ENCODE measurements at regions not wholly inside any gene's neighbourhood (a gene's known extent, or its start where the extent isn't known, plus 50 kb on each side); places are given as distances from the start of the nearest gene placed in this dataset.

- Histone ChIP-seq H4K20me1 (ENCODE audit: insufficient read depth) (no peaks in the 10 kb centered on the region), H2AFZ (ENCODE audit: low read depth, low read length) (no peak overlapping the region), H3K9me3 (ENCODE audit: low read length) (peaks cover 3% of the 10 kb centered on the region), H3K9ac (ENCODE audit: low read length) (no peak overlapping the region), H3F3A (ENCODE audit: insufficient read depth, low read length, poor library complexity, severe bottlenecking) (no peaks in the 10 kb centered on the region), H3K9me2 (ENCODE audit: insufficient read depth, low read length) (no peaks in the 10 kb centered on the region), H3K4me2 (ENCODE audit: low read length) (no peak overlapping the region), H3K27me3 (ENCODE audit: insufficient read depth, low read depth, low read length) (no peaks in the 10 kb centered on the region), H3K4me3 (ENCODE audit: low read length) (no peak overlapping the region), H3K27ac (ENCODE audit: low read length) (no peak overlapping the region), H3K36me3 (ENCODE audit: insufficient read depth, low read length) (no peaks in the 10 kb centered on the region), H3K79me2 (replicated peaks; ENCODE audit: insufficient read depth, low read length) (no peaks in the 10 kb centered on the region)
- TF ChIP-seq MXI1 (conservative IDR thresholded peaks at IDR 0.05; ENCODE audit: poor library complexity, severe bottlenecking) (no peak), EZH2 (IDR thresholded peaks at IDR 0.05; ENCODE audit: borderline replicate concordance, insufficient read depth, low read length, poor library complexity, severe bottlenecking) (no peak), EP300 (conservative IDR thresholded peaks at IDR 0.05; ENCODE audit: poor library complexity, severe bottlenecking) (no peak), SMC3 (conservative IDR thresholded peaks at IDR 0.05; ENCODE audit: poor library complexity) (no peak), TAF1 (IDR thresholded peaks at IDR 0.05; ENCODE audit: low read depth) (no peak), RAD21 (conservative IDR thresholded peaks at IDR 0.05) (no peak), POLR2AphosphoS5 (IDR thresholded peaks at IDR 0.05) (no peak)
- TF ChIP-seq, protein P1, sequence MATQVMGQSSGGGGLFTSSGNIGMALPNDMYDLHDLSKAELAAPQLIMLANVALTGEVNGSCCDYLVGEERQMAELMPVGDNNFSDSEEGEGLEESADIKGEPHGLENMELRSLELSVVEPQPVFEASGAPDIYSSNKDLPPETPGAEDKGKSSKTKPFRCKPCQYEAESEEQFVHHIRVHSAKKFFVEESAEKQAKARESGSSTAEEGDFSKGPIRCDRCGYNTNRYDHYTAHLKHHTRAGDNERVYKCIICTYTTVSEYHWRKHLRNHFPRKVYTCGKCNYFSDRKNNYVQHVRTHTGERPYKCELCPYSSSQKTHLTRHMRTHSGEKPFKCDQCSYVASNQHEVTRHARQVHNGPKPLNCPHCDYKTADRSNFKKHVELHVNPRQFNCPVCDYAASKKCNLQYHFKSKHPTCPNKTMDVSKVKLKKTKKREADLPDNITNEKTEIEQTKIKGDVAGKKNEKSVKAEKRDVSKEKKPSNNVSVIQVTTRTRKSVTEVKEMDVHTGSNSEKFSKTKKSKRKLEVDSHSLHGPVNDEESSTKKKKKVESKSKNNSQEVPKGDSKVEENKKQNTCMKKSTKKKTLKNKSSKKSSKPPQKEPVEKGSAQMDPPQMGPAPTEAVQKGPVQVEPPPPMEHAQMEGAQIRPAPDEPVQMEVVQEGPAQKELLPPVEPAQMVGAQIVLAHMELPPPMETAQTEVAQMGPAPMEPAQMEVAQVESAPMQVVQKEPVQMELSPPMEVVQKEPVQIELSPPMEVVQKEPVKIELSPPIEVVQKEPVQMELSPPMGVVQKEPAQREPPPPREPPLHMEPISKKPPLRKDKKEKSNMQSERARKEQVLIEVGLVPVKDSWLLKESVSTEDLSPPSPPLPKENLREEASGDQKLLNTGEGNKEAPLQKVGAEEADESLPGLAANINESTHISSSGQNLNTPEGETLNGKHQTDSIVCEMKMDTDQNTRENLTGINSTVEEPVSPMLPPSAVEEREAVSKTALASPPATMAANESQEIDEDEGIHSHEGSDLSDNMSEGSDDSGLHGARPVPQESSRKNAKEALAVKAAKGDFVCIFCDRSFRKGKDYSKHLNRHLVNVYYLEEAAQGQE (IDR thresholded peaks at IDR 0.05; ENCODE audit: borderline replicate concordance): no peak
- TF ChIP-seq, protein P2, sequence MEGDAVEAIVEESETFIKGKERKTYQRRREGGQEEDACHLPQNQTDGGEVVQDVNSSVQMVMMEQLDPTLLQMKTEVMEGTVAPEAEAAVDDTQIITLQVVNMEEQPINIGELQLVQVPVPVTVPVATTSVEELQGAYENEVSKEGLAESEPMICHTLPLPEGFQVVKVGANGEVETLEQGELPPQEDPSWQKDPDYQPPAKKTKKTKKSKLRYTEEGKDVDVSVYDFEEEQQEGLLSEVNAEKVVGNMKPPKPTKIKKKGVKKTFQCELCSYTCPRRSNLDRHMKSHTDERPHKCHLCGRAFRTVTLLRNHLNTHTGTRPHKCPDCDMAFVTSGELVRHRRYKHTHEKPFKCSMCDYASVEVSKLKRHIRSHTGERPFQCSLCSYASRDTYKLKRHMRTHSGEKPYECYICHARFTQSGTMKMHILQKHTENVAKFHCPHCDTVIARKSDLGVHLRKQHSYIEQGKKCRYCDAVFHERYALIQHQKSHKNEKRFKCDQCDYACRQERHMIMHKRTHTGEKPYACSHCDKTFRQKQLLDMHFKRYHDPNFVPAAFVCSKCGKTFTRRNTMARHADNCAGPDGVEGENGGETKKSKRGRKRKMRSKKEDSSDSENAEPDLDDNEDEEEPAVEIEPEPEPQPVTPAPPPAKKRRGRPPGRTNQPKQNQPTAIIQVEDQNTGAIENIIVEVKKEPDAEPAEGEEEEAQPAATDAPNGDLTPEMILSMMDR (IDR thresholded peaks at IDR 0.05; ENCODE audit: poor library complexity, severe bottlenecking): no peak
These were observed 445.8 kb upstream of the RGPD4 start for GRCh38 chr2:107380912-107381311.

GRCh38 chr2:107383691-107384090 lies 443.0 kb upstream of the RGPD4 start:
- no peaks in the 10 kb centered on the region for H3K27me3 ChIP-seq (ENCODE audit: insufficient read depth, low read depth, low read length)
- H3K4me2 ChIP-seq (ENCODE audit: low read length): no peak overlapping the region
- no peak overlapping the region for H3K4me3 ChIP-seq (ENCODE audit: low read length)
- no peaks in the 10 kb centered on the region for H3K36me3 ChIP-seq (ENCODE audit: insufficient read depth, low read length)
- TF ChIP-seq EP300 (conservative IDR thresholded peaks at IDR 0.05; ENCODE audit: poor library complexity, severe bottlenecking) (no peak), SMC3 (conservative IDR thresholded peaks at IDR 0.05; ENCODE audit: poor library complexity) (no peak), EZH2 (IDR thresholded peaks at IDR 0.05; ENCODE audit: borderline replicate concordance, insufficient read depth, low read length, poor library complexity, severe bottlenecking) (no peak), POLR2AphosphoS5 (IDR thresholded peaks at IDR 0.05) (no peak), MXI1 (conservative IDR thresholded peaks at IDR 0.05; ENCODE audit: poor library complexity, severe bottlenecking) (no peak), TAF1 (IDR thresholded peaks at IDR 0.05; ENCODE audit: low read depth) (no peak), RAD21 (conservative IDR thresholded peaks at IDR 0.05) (no peak)
- TF ChIP-seq, protein P2 (IDR thresholded peaks at IDR 0.05; ENCODE audit: poor library complexity, severe bottlenecking): no peak
- TF ChIP-seq, protein P1 (IDR thresholded peaks at IDR 0.05; ENCODE audit: borderline replicate concordance): no peak
- no peaks in the 10 kb centered on the region for H4K20me1 ChIP-seq (ENCODE audit: insufficient read depth)
- H3K9me3 ChIP-seq (ENCODE audit: low read length): no peaks in the 10 kb centered on the region
- no peaks in the 10 kb centered on the region for H3F3A ChIP-seq (ENCODE audit: insufficient read depth, low read length, poor library complexity, severe bottlenecking)
- no peak overlapping the region for H2AFZ ChIP-seq (ENCODE audit: low read depth, low read length)
- H3K27ac ChIP-seq (ENCODE audit: low read length): no peak overlapping the region
- no peaks in the 10 kb centered on the region for H3K9me2 ChIP-seq (ENCODE audit: insufficient read depth, low read length)
- H3K9ac ChIP-seq (ENCODE audit: low read length): no peak overlapping the region
- no peaks in the 10 kb centered on the region for H3K79me2 ChIP-seq (replicated peaks; ENCODE audit: insufficient read depth, low read length)
